HEK293T (cell line): ENCODE measurements at regions not wholly inside any gene's neighbourhood (a gene's known extent, or its start where the extent isn't known, plus 50 kb on each side); places are given as distances from the start of the nearest gene placed in this dataset.
A peak's percentile ranks its signal among the peaks of the same experiment; 100 is the strongest.
"Not testable (repeated sequence)": the region's sequence is repeated elsewhere in the genome, so short reads cannot be mapped to it uniquely, and the experiment has no call there.

ENCODE experiments used
- CTCF ChIA-PET: fragments of 350-600 bp; formaldehyde crosslinking; extraction: SDS; loops from one replicate; lab custom pipeline; 2021; ENCODE audit warnings: antibody characterized with exemption, inconsistent platforms; lab: Yijun Ruan, JAX
- POLR2A ChIA-PET: fragments of 350-600 bp; formaldehyde crosslinking; extraction: SDS; loops from one replicate; lab custom pipeline; 2020; ENCODE audit warnings: antibody characterized with exemption, inconsistent platforms; lab: Yijun Ruan, JAX
- DNase-seq: peaks from one replicate; pipeline ENCODE4 v3.0.0; 2012; ENCODE audit warnings: mixed read lengths; ENCODE audit errors: extremely low spot score
- L3MBTL2 ChIP-seq: fragments of 450-650 bp; conservative IDR thresholded peaks from 2 replicates; pipeline ENCODE4 v1.6.1; 2016; ENCODE audit warnings: mild to moderate bottlenecking

DNA sequence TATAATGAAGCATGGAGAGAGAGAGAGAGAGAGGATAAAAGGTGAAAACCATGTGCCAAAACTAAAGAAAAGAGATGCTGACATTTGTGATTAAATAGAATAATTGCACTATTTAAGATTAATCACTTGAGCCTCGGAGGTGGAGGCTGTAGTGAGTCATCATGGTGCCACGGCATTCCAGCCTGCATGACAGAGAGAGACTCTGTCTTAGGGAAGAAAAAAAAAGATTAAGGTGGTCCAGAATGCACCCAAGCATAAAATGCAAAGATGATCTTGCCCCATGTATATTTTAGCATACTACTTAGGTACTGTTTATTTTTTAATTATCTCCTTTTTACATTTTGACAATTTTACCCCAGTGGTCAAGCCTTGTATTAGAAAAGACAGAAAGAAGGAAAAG is 742.5 kb downstream of the SPATA31A1 start:
- CTCF ChIA-PET, POLR2A ChIA-PET, DNase-seq: not testable (repeated sequence)

DNA sequence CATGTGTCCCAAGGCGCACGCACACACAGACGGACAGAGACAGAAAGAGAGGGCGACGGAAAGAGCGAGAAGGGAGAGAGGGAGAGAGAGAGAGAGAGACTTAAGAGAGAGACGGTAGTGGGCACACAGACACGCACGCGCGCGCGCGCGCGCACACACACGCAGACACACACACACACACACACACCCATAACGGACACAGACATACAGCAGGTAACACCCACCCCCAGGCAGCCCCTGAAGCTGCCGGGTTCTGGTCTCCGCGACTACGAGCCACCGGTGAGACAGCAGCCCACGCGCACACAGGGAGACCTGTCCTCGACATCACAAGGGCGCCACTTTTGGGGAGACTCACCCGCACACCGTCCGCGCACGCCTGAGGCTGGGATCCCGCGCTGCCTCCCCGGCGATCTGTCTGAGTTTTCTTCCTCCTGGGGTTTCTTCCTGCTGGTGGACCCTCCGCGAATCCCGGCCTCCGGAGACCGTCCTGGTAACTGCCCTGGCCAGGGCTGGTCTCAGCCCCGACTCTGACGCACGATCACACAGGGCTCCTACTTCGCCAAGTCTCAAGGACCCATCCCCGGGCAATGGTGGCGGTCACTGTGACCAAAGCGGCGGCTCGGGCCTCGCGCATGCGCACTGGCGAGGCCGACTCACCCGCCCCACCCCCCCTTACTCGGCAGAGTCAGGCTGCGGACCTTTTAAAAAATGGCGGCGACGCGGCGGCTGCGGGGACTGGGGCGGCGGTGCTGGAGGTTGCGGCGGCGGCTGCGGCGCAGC is 750.7 kb downstream of the SPATA31A1 start:
- peak; percentile 38; the same call in 1 of the 2 replicates for TF ChIP-seq L3MBTL2
- POLR2A ChIA-PET, CTCF ChIA-PET, DNase-seq: not testable (repeated sequence)

DNA sequence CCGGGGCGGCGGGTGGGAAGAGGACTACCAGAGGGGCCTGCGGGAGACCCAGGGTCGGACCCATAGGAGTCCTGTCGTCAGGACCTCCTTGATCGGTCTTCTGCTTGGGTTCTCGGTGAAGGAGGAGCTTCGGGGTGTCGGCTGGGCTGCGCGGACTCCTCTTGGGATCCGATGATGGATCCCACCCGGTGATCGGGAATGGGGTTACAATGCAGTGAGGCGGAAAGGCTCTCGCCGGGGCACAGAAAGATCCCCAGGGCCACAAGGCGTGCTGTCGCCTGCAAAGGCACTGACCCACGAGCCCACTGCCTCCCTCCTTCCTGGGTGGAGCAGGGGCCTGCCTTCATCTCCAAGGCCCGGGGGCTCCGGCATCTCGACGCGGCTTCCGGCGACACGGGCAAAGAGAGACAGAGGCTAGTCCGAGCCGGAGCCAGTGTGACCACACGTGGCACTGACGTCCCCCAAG is 751.3 kb downstream of the SPATA31A1 start:
- POLR2A ChIA-PET, CTCF ChIA-PET, DNase-seq: not testable (repeated sequence)

DNA sequence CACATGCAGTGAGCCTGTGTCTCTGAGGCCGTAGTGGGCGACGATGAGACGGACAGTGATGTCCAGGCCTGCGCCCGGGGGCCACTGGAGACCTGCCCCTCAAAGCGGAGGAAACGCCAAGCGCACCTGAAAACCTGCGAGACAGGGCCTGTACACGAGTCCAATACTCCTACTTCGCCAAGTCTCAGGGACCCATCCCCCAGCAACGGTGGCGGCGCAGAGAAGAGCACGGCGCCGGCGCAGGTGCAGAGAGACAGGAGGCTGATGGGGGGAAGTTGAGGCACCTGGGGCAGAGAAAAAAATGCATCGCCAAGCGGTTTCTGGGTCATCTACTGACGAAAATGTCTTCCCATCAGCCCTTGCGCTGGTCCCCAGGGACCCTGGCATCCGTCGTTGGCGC is 751.8 kb downstream of the SPATA31A1 start:
- POLR2A ChIA-PET, DNase-seq, CTCF ChIA-PET: not testable (repeated sequence)

DNA sequence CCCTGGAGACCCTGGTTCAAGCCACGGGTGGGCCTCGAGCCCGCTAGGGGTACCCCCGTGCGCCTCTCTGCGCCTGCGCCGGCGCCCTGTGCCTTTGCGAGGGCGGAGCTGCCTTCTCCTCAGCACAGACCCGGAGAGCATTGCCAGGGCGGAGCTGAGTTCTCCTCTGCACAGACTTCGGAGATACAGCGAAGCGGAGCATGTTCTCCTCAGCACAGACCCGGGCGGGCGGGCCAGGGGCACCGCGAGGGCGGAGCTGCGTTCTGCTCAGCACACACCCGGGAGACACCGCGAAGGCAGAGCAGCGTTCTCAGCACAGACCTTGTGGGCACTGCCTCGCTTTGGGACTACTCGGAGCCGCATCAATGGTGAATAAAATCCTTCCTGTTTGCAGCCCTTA is 753.0 kb downstream of the SPATA31A1 start:
- DNase-seq, CTCF ChIA-PET, POLR2A ChIA-PET: not testable (repeated sequence)

DNA sequence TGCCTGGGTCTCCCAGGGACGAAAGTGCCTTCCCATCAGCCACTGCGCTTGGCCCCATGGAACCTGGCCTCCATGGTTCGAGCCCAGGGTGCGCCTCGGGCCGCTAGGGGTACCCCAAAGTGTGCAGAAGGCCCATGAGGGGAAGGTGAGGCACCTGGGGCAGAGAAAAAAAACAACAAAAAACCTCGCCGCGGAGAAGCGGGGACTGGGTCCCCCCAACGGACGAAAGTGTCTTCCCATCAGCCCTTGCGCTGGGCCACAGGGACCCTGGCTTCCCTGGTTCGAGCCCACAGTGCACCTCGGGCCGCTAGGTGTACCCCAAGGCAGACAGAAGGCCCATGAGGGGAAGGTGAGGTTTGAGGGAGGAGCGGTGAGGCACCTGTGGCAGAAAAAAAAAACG is 755.3 kb downstream of the SPATA31A1 start:
- DNase-seq, POLR2A ChIA-PET, CTCF ChIA-PET: not testable (repeated sequence)

DNA sequence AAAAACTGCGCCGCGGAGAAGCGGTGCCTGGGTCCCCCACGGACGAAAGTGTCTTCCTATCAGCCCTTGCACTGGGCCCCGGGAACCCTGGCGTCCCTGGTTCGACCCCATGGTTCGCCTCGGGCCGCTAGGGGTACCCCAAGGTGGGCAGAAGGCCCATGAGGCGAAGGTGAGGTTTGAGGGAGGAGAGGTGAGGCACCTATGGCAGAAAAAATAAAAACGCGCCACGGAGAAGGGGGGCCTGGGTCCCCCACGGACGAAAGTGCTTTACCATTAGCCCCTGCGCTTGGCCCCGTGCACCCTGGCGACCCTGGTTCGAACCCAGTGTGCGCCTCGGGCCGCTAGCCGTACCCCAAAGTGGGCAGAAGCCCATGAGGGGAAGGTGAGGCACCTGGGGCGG is 756.1 kb downstream of the SPATA31A1 start:
- DNase-seq, CTCF ChIA-PET, POLR2A ChIA-PET: not testable (repeated sequence)

DNA sequence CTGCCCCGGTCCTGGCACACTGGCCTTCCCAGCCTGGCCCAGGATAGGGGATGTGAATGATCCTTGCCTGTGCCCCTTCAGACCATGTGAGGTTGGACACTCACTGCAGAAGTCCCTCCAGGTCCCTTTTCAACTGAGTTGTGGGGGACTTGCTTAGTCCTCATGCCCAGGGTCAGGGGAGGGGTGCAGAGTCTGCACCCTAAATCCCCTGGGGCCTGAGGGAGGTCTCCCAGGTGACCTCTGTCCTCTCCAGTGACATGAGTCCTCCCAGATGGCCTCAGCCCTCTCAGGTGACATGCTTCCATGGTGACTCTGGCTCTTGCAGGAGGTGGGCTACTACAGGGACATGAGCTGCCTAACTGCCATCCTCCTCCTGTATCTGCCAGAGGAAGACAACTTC is 775.1 kb downstream of the SPATA31A1 start:
- CTCF ChIA-PET, POLR2A ChIA-PET: not testable (repeated sequence)

DNA sequence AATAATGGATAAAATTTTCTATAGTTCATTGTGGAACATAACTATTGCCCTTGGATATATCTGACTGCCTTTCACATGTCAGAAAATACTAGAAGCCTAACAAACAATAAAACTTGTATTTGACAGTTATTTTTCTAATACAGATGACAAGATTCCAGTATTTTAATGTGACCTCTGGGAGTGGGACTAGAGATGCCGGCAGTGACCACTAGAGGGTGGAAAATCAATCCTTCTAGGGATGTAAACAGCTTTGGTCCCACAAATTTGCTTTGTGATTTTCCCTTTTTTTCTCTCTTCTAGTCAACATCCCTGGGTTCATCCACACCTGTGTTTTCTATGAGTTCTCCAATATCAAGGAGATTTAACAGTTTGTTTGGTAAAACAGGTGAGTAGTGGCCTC is 813.7 kb downstream of the SPATA31A1 start:
- DNase-seq, POLR2A ChIA-PET, CTCF ChIA-PET: not testable (repeated sequence)

More for the DNA sequence above, 775.1 kb downstream of the SPATA31A1 start:
- not testable (repeated sequence) for DNase-seq

DNA sequence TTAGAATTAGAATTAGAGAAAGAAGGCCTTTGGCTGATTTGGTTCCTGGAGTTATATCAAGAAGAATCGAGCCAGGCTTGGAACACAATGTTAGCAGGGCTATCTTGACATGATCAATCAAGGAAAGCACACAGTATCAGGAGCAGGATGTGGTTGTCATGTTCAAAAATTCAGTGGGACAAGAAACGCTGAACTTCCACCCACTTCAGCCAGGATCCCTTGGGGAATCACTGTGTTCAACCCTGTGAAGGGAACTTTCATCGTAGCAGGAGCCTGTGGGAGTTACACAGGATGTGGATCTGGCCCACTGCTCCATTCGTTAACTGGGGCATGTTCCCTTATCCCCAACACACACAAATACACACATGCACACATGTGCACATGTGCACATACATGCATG is 817.8 kb downstream of the SPATA31A1 start:
- DNase-seq, POLR2A ChIA-PET, CTCF ChIA-PET: not testable (repeated sequence)

DNA sequence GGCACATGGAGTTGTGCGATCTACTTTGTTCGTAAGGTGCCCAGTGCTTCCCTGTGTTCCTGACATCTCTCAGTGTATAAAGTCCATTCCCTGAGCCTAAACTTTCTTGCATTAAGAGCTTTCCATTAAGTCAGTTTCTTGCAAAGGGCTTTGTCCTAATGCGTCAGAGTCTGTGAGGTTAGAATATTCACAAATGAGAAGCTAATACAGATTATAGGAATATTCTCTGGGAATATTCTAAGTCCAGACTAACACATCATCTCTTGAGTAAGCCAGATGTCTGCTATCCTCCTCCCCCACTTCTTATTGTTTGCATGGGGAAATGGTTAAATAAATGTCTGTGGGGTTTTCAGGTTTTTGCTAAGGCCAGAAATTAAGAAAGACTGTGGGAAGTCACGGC is 818.6 kb downstream of the SPATA31A1 start:
- CTCF ChIA-PET, POLR2A ChIA-PET, DNase-seq: not testable (repeated sequence)

DNA sequence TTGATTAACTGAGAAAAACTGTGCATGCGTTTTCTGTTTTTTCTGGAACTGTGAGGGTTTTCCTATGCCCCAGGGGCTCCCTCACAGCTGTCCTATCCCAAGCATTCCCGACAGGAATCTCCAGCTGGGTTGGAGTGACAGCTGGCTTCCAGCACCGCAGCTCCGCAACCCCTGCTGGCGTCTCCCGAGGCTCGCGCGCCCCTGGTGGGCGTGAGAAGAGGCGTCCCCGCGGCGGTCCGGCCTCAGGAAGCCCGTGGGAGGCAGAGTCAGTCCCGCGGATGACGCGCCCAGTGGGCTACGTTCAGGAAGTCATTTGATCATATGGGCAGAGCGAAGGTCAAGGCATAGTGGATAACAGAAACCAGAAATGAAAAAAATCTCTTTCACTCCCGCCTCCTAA is 821.9 kb downstream of the SPATA31A1 start:
- DNase-seq, CTCF ChIA-PET, POLR2A ChIA-PET: not testable (repeated sequence)

DNA sequence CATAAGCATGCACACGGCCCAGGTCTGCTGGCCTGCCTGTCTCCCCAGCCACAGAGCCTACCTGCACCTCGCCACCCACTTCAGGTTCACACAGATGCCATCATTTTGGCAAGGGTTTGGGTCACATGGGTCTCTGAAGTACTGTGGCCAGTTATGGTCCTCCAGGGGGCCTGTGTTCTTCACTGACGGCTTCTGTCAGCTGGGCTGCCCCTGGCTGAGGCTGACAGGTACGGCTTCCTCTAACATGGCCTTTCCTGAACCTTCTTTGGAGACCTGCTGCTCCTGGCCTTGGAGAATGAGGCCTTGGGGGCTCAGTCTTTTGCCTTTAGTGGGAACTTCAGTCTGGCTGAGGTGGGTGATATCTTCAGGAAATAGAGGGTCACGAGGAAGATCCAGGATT is 835.9 kb downstream of the SPATA31A1 start:
- DNase-seq, CTCF ChIA-PET, POLR2A ChIA-PET: not testable (repeated sequence)

DNA sequence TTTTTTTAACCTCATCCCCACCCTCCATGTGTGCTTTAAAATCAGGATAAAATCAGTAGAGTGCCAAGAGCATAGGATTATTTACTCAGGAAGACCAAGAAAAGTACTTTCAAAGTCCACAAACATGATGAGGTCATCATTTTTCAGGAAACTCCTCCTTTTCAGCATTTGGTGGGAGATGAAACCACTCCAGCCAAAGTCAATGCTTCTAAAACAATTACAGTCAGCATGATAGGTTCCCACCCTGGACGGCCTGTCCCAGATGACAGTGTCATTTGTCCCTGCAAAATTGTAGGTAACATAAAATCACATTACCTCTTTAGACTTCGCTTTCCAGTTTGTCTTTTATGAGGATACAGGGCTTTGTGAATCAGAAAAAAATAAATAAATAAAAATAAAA is 836.7 kb downstream of the SPATA31A1 start:
- POLR2A ChIA-PET, DNase-seq, CTCF ChIA-PET: not testable (repeated sequence)

DNA sequence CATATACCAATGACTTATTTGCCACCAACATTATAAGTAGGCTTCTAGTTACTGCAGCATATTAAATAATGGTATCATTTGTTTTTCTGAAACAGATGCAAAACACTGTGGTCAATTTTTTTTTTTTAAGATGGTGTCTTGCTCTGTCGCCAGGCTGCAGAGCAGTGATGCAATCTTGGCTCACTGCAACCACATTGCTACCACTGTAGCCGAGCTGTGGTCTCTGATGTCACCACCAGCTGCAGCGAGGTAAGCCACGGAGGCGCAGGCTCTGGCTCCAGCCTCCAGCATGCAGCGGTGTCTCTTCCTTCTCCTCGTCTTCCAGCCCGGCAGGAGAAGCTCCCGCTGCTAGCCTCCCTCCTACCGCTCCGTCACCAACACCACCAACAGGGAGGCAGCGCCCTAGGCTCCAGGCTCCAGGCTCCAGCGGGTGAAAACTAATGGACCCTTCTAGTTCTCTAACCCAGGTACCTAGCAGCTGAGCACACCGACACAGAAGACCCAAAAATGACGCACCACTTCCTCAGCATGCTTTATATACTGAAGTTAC is 840.8 kb downstream of the SPATA31A1 start:
- DNase-seq, CTCF ChIA-PET, POLR2A ChIA-PET: not testable (repeated sequence)

DNA sequence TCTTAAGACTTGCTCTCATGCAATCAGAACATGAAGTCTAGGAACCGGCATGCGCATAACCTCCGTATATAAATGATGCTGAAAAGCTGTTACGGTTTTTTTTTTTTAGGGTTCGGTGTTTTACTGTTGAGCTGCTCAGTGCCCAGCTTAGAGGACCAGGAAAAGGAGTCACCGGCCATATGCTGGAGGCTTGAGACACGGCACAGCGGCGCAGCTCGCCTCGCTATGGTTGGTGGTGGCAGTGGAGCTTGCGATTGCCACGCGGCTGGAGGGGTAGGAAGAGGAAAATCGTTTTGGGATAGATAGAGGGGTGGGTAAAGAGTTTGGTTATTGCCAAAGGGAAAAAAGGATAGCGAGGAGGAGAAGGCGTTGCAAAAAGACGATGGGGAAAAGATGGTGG is 841.3 kb downstream of the SPATA31A1 start:
- POLR2A ChIA-PET, DNase-seq, CTCF ChIA-PET: not testable (repeated sequence)

DNA sequence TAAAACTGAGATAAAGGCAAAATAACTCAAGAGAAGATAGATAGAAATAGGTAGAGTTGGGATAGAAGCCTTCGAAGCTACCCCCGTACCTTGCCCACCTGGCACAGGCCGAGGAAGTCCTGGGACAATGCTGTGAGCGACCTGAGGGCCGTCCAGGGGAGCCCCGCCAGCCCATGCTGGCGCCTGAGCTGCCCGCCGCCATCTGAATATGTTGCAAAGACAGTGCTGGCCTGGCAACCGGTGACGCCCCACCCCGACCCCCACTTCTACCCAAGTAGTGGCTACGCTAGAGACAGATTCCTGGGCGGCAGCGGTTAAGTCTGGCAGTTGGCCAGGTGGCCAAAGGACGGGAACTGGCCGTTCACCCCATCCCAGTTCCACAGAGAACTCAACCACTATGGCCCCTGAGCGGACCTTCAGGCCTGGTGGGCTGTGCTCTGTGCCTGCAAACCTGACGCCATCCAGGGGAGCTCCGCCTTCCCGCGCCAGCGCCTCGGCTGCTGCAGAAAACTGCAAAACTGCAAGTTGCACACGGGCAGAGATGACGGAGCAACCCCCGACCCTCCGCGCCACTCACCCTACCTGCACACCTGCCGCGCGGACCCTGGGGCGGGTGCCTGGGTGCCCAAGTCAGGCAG is 866.2 kb downstream of the SPATA31A1 start:
- CTCF ChIA-PET, DNase-seq: not testable (repeated sequence)

DNA sequence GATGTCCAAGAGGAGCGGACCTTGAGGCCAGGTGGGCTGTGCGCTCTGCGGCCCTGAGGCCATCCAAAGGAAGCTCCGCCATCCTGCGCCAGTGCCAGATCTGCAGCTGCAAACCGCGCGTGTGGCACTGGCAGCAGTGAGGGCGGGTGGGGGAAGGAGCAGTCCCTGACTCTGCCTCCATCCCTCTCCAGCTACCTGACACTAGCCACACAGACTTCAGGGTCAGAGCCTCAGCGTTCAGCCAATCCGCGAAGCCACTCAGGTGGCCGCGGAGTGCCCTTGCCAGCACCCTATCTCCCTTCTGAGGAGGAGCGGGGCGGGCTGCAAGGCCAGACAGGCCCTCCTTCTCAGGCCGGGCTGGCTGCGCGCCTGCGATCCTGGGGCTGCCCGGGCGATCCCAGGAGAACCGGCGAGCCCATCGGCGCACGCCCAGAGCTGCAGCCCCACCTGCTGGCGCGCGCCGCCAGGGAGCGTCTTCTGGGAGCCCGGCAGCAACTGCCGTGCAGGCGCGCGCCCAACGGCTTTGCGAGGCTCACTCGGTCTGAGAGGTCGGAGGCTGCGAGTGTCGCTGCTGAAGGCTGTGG is 867.2 kb downstream of the SPATA31A1 start:
- CTCF ChIA-PET, POLR2A ChIA-PET, DNase-seq: not testable (repeated sequence)

More for the DNA sequence above, 866.2 kb downstream of the SPATA31A1 start:
- POLR2A ChIA-PET = not testable (repeated sequence)
